Fibroblast of lung (primary cell): ENCODE measurements at regions not wholly inside any gene's neighbourhood (a gene's known extent, or its start where the extent isn't known, plus 50 kb on each side); places are given as distances from the start of the nearest gene placed in this dataset.

Experiments used
- DNase-seq, 2 donors: peaks; one replicate each; pipeline versions ENCODE4 v3.0.0 to v3.0.0-alpha.2; 2010; ENCODE audit warnings: low read depth in 2 of 2
- H2AFZ ChIP-seq: 2 replicates; pipeline ENCODE4 v1.5.1; 2012; ENCODE audit warnings: low read length, control low read depth, inconsistent platforms
- H3K27ac ChIP-seq: 2 replicates; pipeline ENCODE4 v1.5.1; 2011; ENCODE audit warnings: low read length, control low read depth; ENCODE audit not compliant: insufficient read depth
- H3K27me3 ChIP-seq: 2 replicates; pipeline ENCODE4 v1.5.1; 2011; ENCODE audit warnings: mild to moderate bottlenecking, low read length; ENCODE audit not compliant: control insufficient read depth, insufficient read depth
- H3K36me3 ChIP-seq: 2 replicates; pipeline ENCODE4 v1.5.1; 2011; ENCODE audit warnings: low read length; ENCODE audit not compliant: control insufficient read depth, insufficient read depth
- H3K4me1 ChIP-seq: 2 replicates; pipeline ENCODE4 v1.5.1; 2011; ENCODE audit warnings: low read length; ENCODE audit not compliant: control insufficient read depth, insufficient read depth; ENCODE audit errors: extremely low read depth
- H3K4me2 ChIP-seq: 2 replicates; pipeline ENCODE4 v1.5.1; 2011; ENCODE audit warnings: low read length, control low read depth; ENCODE audit not compliant: insufficient read depth; ENCODE audit errors: extremely low read depth
- H3K4me3 ChIP-seq, 4 experiments: fragments of 200-600 bp in 1 of 4; sonication (generic) in 1 of 4; replicated peaks in 1 of 4; 2 replicates each; pipeline ENCODE4 v1.5.1; 2011 to 2016; ENCODE audit warnings: low read length in 4 of 4, low read depth in 3 of 4, mild to moderate bottlenecking in 3 of 4, control low read depth in 2 of 4, inconsistent platforms in 1 of 4, mixed read lengths in 1 of 4; ENCODE audit not compliant: insufficient read depth in 1 of 4; ENCODE audit errors: control extremely low read depth in 1 of 4
- H3K79me2 ChIP-seq: 2 replicates; pipeline ENCODE4 v1.5.1; 2012; ENCODE audit warnings: mild to moderate bottlenecking, low read length, inconsistent platforms; ENCODE audit not compliant: control insufficient read depth, insufficient read depth
- H3K9ac ChIP-seq: 2 replicates; pipeline ENCODE4 v1.5.1; 2011; ENCODE audit warnings: mild to moderate bottlenecking, low read length, control low read depth; ENCODE audit not compliant: insufficient read depth
- H3K9me3 ChIP-seq: 2 replicates; pipeline ENCODE4 v1.5.1; 2012; ENCODE audit warnings: low read depth, low read length; ENCODE audit not compliant: control insufficient read depth, insufficient read depth
- H4K20me1 ChIP-seq: 2 replicates; pipeline ENCODE4 v1.5.1; 2011; ENCODE audit warnings: low read length; ENCODE audit not compliant: control insufficient read depth, insufficient read depth; ENCODE audit errors: extremely low read depth
- EZH2 ChIP-seq: IDR thresholded peaks from 2 replicates; pipeline ENCODE4 v1.5.1; 2012; ENCODE audit warnings: low read length, control low read depth, mild to moderate bottlenecking; ENCODE audit errors: missing control alignments
- TF ChIP-seq, protein P1 (sequence below), 2 donors: IDR thresholded peaks in 1 of 2; conservative IDR thresholded peaks in 1 of 2; 1 replicate in 1 of 2; 2 replicates in 1 of 2; pipeline ENCODE4 v1.5.1; 2011 to 2012; ENCODE audit warnings: low read length in 2 of 2, control low read depth in 1 of 2, inconsistent platforms in 1 of 2, low read depth in 1 of 2, mild to moderate bottlenecking in 1 of 2

DNA sequence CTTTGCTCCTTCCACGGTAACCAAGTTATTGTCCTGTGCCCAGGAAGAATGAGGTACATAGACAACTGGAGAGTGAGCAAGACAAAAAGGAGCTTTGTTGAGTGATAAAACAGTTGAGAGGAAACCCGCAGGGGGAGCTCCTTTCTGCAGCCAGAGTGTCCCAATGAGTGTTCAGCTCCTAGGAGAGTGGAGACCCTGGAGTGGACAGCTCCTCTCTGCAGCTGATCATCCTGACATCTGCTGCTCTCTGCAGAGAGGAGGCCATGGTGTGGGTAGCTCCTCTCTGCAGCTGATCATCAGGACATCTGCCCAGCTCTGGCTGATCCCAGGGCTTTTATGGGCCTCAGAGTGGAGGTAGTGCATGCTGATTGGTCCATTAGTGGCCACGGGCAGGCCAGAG lies 53.4 kb upstream of the PCDH15 start:
- Histone ChIP-seq H3K9ac (no peak overlapping the region), H3K4me1 (no peaks in the 10 kb centered on the region), H3K36me3 (no peaks in the 10 kb centered on the region), H3K27ac (no peak overlapping the region), H3K4me2 (no peak overlapping the region), H3K4me3 (no peak overlapping the region), H3K9me3 (no peaks in the 10 kb centered on the region), H3K27me3 (no peaks in the 10 kb centered on the region), H4K20me1 (no peaks in the 10 kb centered on the region), H2AFZ (no peak overlapping the region), H3K79me2 (no peaks in the 10 kb centered on the region)
- no peak for DNase-seq
- TF ChIP-seq, protein P1, sequence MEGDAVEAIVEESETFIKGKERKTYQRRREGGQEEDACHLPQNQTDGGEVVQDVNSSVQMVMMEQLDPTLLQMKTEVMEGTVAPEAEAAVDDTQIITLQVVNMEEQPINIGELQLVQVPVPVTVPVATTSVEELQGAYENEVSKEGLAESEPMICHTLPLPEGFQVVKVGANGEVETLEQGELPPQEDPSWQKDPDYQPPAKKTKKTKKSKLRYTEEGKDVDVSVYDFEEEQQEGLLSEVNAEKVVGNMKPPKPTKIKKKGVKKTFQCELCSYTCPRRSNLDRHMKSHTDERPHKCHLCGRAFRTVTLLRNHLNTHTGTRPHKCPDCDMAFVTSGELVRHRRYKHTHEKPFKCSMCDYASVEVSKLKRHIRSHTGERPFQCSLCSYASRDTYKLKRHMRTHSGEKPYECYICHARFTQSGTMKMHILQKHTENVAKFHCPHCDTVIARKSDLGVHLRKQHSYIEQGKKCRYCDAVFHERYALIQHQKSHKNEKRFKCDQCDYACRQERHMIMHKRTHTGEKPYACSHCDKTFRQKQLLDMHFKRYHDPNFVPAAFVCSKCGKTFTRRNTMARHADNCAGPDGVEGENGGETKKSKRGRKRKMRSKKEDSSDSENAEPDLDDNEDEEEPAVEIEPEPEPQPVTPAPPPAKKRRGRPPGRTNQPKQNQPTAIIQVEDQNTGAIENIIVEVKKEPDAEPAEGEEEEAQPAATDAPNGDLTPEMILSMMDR (conservative IDR thresholded peaks at IDR 0.05 in 1 of 2, IDR thresholded peaks at IDR 0.05 in 1 of 2; ENCODE audit: low read depth in 1 of 2, low read length in 2 of 2) = no peak
- TF ChIP-seq EZH2 = no peak

DNA sequence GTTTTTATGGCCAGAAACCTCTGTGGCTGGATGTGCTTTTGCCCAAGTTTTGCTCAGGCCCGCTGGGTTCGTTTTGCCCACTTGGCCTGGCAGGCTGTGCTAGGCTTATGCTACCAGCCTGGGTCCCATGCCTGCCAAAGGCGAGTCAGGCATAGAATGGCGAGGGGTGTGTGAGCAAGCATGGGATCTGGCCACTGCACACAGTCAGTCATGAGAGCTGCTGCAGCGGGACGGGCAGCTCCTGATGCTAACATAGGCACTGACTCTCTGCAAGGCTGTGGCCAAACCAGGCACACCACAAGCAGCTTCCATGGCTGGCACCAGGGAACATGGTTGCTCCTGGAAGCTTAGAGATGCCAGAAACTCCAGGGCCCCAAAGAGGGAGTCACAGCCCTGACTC lies 52.9 kb upstream of the PCDH15 start:
- Histone ChIP-seq H3K79me2 (no peaks in the 10 kb centered on the region), H3K27me3 (no peaks in the 10 kb centered on the region), H3K4me1 (no peaks in the 10 kb centered on the region), H3K4me3 (no peak overlapping the region), H2AFZ (no peak overlapping the region), H4K20me1 (no peaks in the 10 kb centered on the region), H3K27ac (no peak overlapping the region), H3K9ac (no peak overlapping the region), H3K9me3 (no peaks in the 10 kb centered on the region), H3K36me3 (no peaks in the 10 kb centered on the region), H3K4me2 (no peak overlapping the region)
- TF ChIP-seq, protein P1 (conservative IDR thresholded peaks at IDR 0.05 in 1 of 2, IDR thresholded peaks at IDR 0.05 in 1 of 2; ENCODE audit: low read depth in 1 of 2, low read length in 2 of 2) = no peak
- TF ChIP-seq EZH2 = no peak
- no peak for DNase-seq
